ENCODE measurements at regions not wholly inside any gene's neighbourhood (a gene's known extent, or its start where the extent isn't known, plus 50 kb on each side); places are given as distances from the start of the nearest gene placed in this dataset.

- no peak overlapping the region for H3K56ac ChIP-seq (ENCODE audit: low read length)
- H2BK120ac ChIP-seq (ENCODE audit: low read depth, low read length) = no peak overlapping the region
- no peak for DNase-seq
- no peak overlapping the region for H3K18ac ChIP-seq (ENCODE audit: low read length)
- H3K27me3 ChIP-seq (ENCODE audit: insufficient read depth, low read length, poor library complexity) = no peaks in the 10 kb centered on the region
- H2BK5ac ChIP-seq (ENCODE audit: low read length) = no peak overlapping the region
- no peak overlapping the region for H2BK15ac ChIP-seq (replicated peaks; ENCODE audit: low read depth)
- no peak overlapping the region for H3K9ac ChIP-seq (ENCODE audit: low read length)
- no peak overlapping the region for H4K8ac ChIP-seq (ENCODE audit: low read depth, low read length)
- no peak overlapping the region for H3K23ac ChIP-seq (ENCODE audit: low read length)
- H3K36me3 ChIP-seq (ENCODE audit: control insufficient read depth, insufficient read depth, low read length) = no peaks in the 10 kb centered on the region
- no peak overlapping the region for H3K4ac ChIP-seq (ENCODE audit: low read depth, low read length)
- no peak overlapping the region for H2AK5ac ChIP-seq (ENCODE audit: low read length)
- H3K4me2 ChIP-seq (ENCODE audit: low read length) = no peak overlapping the region
- no peak overlapping the region for H3K4me3 ChIP-seq (ENCODE audit: low read length)
- H3K79me2 ChIP-seq (ENCODE audit: control insufficient read depth, insufficient read depth, low read length) = no peaks in the 10 kb centered on the region
- H3K79me1 ChIP-seq (ENCODE audit: low read length) = no peaks in the 10 kb centered on the region
- H3K4me1 ChIP-seq (ENCODE audit: control insufficient read depth, low read depth, low read length) = no peaks in the 10 kb centered on the region
- no CpG with 5 or more reads among the region's 5 CpGs for WGBS (ENCODE audit: extremely low coverage, insufficient coverage, low lambda C conversion rate)
- no peak overlapping the region for H3K27ac ChIP-seq (ENCODE audit: low read depth, low read length)
- no peak overlapping the region for H4K5ac ChIP-seq (ENCODE audit: low read length)
Measured at GRCh38 chr2:850429-850828, 100.2 kb upstream of the SNTG2 start.

GRCh38 chr2:848099-848498 lies 102.5 kb upstream of the SNTG2 start:
- no peaks in the 10 kb centered on the region for H3K79me1 ChIP-seq (ENCODE audit: low read length)
- H3K23ac ChIP-seq (ENCODE audit: low read length) = no peak overlapping the region
- DNase-seq = no peak
- no peak overlapping the region for H3K4ac ChIP-seq (ENCODE audit: low read depth, low read length)
- H2BK5ac ChIP-seq (ENCODE audit: low read length) = no peak overlapping the region
- H3K4me3 ChIP-seq (ENCODE audit: low read length) = no peak overlapping the region
- no peak overlapping the region for H2BK120ac ChIP-seq (ENCODE audit: low read depth, low read length)
- no peaks in the 10 kb centered on the region for H3K36me3 ChIP-seq (ENCODE audit: control insufficient read depth, insufficient read depth, low read length)
- H3K27ac ChIP-seq (ENCODE audit: low read depth, low read length) = no peak overlapping the region
- H4K5ac ChIP-seq (ENCODE audit: low read length) = no peak overlapping the region
- no peak overlapping the region for H3K56ac ChIP-seq (ENCODE audit: low read length)
- no peak overlapping the region for H3K18ac ChIP-seq (ENCODE audit: low read length)
- no peak overlapping the region for H3K9ac ChIP-seq (ENCODE audit: low read length)
- H3K4me2 ChIP-seq (ENCODE audit: low read length) = no peak overlapping the region
- no peaks in the 10 kb centered on the region for H3K4me1 ChIP-seq (ENCODE audit: control insufficient read depth, low read depth, low read length)
- no peak overlapping the region for H2BK15ac ChIP-seq (replicated peaks; ENCODE audit: low read depth)
- H2AK5ac ChIP-seq (ENCODE audit: low read length) = no peak overlapping the region
- H3K79me2 ChIP-seq (ENCODE audit: control insufficient read depth, insufficient read depth, low read length) = no peaks in the 10 kb centered on the region
- no peak overlapping the region for H4K8ac ChIP-seq (ENCODE audit: low read depth, low read length)
- H3K27me3 ChIP-seq (ENCODE audit: insufficient read depth, low read length, poor library complexity) = no peaks in the 10 kb centered on the region
- no CpG with 5 or more reads among the region's 3 CpGs for WGBS (ENCODE audit: extremely low coverage, insufficient coverage, low lambda C conversion rate)

GRCh38 chr2:847669-848068 lies 103.0 kb upstream of the SNTG2 start:
- DNase-seq = no peak
- H3K27me3 ChIP-seq (ENCODE audit: insufficient read depth, low read length, poor library complexity) = no peaks in the 10 kb centered on the region
- no peak overlapping the region for H3K9ac ChIP-seq (ENCODE audit: low read length)
- no peak overlapping the region for H3K4me2 ChIP-seq (ENCODE audit: low read length)
- H3K56ac ChIP-seq (ENCODE audit: low read length) = no peak overlapping the region
- H2BK15ac ChIP-seq (replicated peaks; ENCODE audit: low read depth) = no peak overlapping the region
- no peak overlapping the region for H2AK5ac ChIP-seq (ENCODE audit: low read length)
- no peak overlapping the region for H3K4me3 ChIP-seq (ENCODE audit: low read length)
- H3K4me1 ChIP-seq (ENCODE audit: control insufficient read depth, low read depth, low read length) = no peaks in the 10 kb centered on the region
- H4K8ac ChIP-seq (ENCODE audit: low read depth, low read length) = no peak overlapping the region
- WGBS (ENCODE audit: extremely low coverage, insufficient coverage, low lambda C conversion rate) = no CpG with 5 or more reads among the region's 10 CpGs
- H3K79me2 ChIP-seq (ENCODE audit: control insufficient read depth, insufficient read depth, low read length) = no peaks in the 10 kb centered on the region
- no peaks in the 10 kb centered on the region for H3K79me1 ChIP-seq (ENCODE audit: low read length)
- H3K18ac ChIP-seq (ENCODE audit: low read length) = no peak overlapping the region
- H4K5ac ChIP-seq (ENCODE audit: low read length) = no peak overlapping the region
- no peaks in the 10 kb centered on the region for H3K36me3 ChIP-seq (ENCODE audit: control insufficient read depth, insufficient read depth, low read length)
- no peak overlapping the region for H3K27ac ChIP-seq (ENCODE audit: low read depth, low read length)
- no peak overlapping the region for H3K4ac ChIP-seq (ENCODE audit: low read depth, low read length)
- H3K23ac ChIP-seq (ENCODE audit: low read length) = no peak overlapping the region
- no peak overlapping the region for H2BK5ac ChIP-seq (ENCODE audit: low read length)
- H2BK120ac ChIP-seq (ENCODE audit: low read depth, low read length) = no peak overlapping the region

GRCh38 chr2:844715-845114 lies 105.9 kb upstream of the SNTG2 start:
- Histone ChIP-seq H3K4me3 (ENCODE audit: low read length) (no peak overlapping the region), H3K4ac (ENCODE audit: low read depth, low read length) (no peak overlapping the region), H3K79me2 (ENCODE audit: control insufficient read depth, insufficient read depth, low read length) (no peaks in the 10 kb centered on the region), H2BK15ac (replicated peaks; ENCODE audit: low read depth) (no peak overlapping the region), H3K4me1 (ENCODE audit: control insufficient read depth, low read depth, low read length) (no peaks in the 10 kb centered on the region), H3K27ac (ENCODE audit: low read depth, low read length) (no peak overlapping the region), H3K9ac (ENCODE audit: low read length) (no peak overlapping the region), H4K8ac (ENCODE audit: low read depth, low read length) (no peak overlapping the region), H3K27me3 (ENCODE audit: insufficient read depth, low read length, poor library complexity) (no peaks in the 10 kb centered on the region), H2AK5ac (ENCODE audit: low read length) (no peak overlapping the region), H3K36me3 (ENCODE audit: control insufficient read depth, insufficient read depth, low read length) (no peaks in the 10 kb centered on the region), H4K5ac (ENCODE audit: low read length) (no peak overlapping the region), H3K23ac (ENCODE audit: low read length) (no peak overlapping the region), H3K4me2 (ENCODE audit: low read length) (no peak overlapping the region), H3K79me1 (ENCODE audit: low read length) (no peaks in the 10 kb centered on the region), H2BK5ac (ENCODE audit: low read length) (no peak overlapping the region), H3K18ac (ENCODE audit: low read length) (no peak overlapping the region), H3K56ac (ENCODE audit: low read length) (no peak overlapping the region), H2BK120ac (ENCODE audit: low read depth, low read length) (no peak overlapping the region)
- WGBS (ENCODE audit: extremely low coverage, insufficient coverage, low lambda C conversion rate) = no CpG with 5 or more reads among the region's 3 CpGs
- no peak for DNase-seq

- no CpG with 5 or more reads among the region's 16 CpGs for WGBS (ENCODE audit: extremely low coverage, insufficient coverage, low lambda C conversion rate)
- Histone ChIP-seq H4K8ac (ENCODE audit: low read depth, low read length) (no peak overlapping the region), H3K4ac (ENCODE audit: low read depth, low read length) (no peak overlapping the region), H3K79me2 (ENCODE audit: control insufficient read depth, insufficient read depth, low read length) (no peaks in the 10 kb centered on the region), H3K27ac (ENCODE audit: low read depth, low read length) (no peak overlapping the region), H4K5ac (ENCODE audit: low read length) (no peak overlapping the region), H3K4me1 (ENCODE audit: control insufficient read depth, low read depth, low read length) (no peaks in the 10 kb centered on the region), H2BK15ac (replicated peaks; ENCODE audit: low read depth) (no peak overlapping the region), H3K4me3 (ENCODE audit: low read length) (no peak overlapping the region), H3K36me3 (ENCODE audit: control insufficient read depth, insufficient read depth, low read length) (no peaks in the 10 kb centered on the region), H2BK120ac (ENCODE audit: low read depth, low read length) (no peak overlapping the region), H3K9ac (ENCODE audit: low read length) (no peak overlapping the region), H3K56ac (ENCODE audit: low read length) (no peak overlapping the region), H3K18ac (ENCODE audit: low read length) (no peak overlapping the region), H3K23ac (ENCODE audit: low read length) (no peak overlapping the region), H3K4me2 (ENCODE audit: low read length) (no peak overlapping the region), H2AK5ac (ENCODE audit: low read length) (no peak overlapping the region), H2BK5ac (ENCODE audit: low read length) (no peak overlapping the region), H3K79me1 (ENCODE audit: low read length) (no peaks in the 10 kb centered on the region), H3K27me3 (ENCODE audit: insufficient read depth, low read length, poor library complexity) (no peaks in the 10 kb centered on the region)
- DNase-seq = no peak
Measured at GRCh38 chr2:842151-842803, 108.4 kb upstream of the SNTG2 start.

GRCh38 chr2:841036-841435 lies 109.6 kb upstream of the SNTG2 start:
- no peak overlapping the region for H2AK5ac ChIP-seq (ENCODE audit: low read length)
- no peak overlapping the region for H3K27ac ChIP-seq (ENCODE audit: low read depth, low read length)
- H4K8ac ChIP-seq (ENCODE audit: low read depth, low read length) = no peak overlapping the region
- H3K56ac ChIP-seq (ENCODE audit: low read length) = no peak overlapping the region
- no peak for DNase-seq
- H3K4ac ChIP-seq (ENCODE audit: low read depth, low read length) = no peak overlapping the region
- no peak overlapping the region for H3K9ac ChIP-seq (ENCODE audit: low read length)
- H3K23ac ChIP-seq (ENCODE audit: low read length) = no peak overlapping the region
- no peak overlapping the region for H2BK15ac ChIP-seq (replicated peaks; ENCODE audit: low read depth)
- WGBS (ENCODE audit: extremely low coverage, insufficient coverage, low lambda C conversion rate) = no CpG with 5 or more reads among the region's 5 CpGs
- no peaks in the 10 kb centered on the region for H3K79me1 ChIP-seq (ENCODE audit: low read length)
- no peak overlapping the region for H4K5ac ChIP-seq (ENCODE audit: low read length)
- no peak overlapping the region for H3K4me3 ChIP-seq (ENCODE audit: low read length)
- H3K4me2 ChIP-seq (ENCODE audit: low read length) = no peak overlapping the region
- no peaks in the 10 kb centered on the region for H3K4me1 ChIP-seq (ENCODE audit: control insufficient read depth, low read depth, low read length)
- H3K18ac ChIP-seq (ENCODE audit: low read length) = no peak overlapping the region
- H3K79me2 ChIP-seq (ENCODE audit: control insufficient read depth, insufficient read depth, low read length) = no peaks in the 10 kb centered on the region
- no peaks in the 10 kb centered on the region for H3K27me3 ChIP-seq (ENCODE audit: insufficient read depth, low read length, poor library complexity)
- H2BK120ac ChIP-seq (ENCODE audit: low read depth, low read length) = no peak overlapping the region
- no peaks in the 10 kb centered on the region for H3K36me3 ChIP-seq (ENCODE audit: control insufficient read depth, insufficient read depth, low read length)
- no peak overlapping the region for H2BK5ac ChIP-seq (ENCODE audit: low read length)
